Amygdala (tissue), 56 donors: ENCODE measurements at regions not wholly inside any gene's neighbourhood (a gene's known extent, or its start where the extent isn't known, plus 50 kb on each side); places are given as distances from the start of the nearest gene placed in this dataset.
"Not testable (repeated sequence)": the region's sequence is repeated elsewhere in the genome, so short reads cannot be mapped to it uniquely, and the experiment has no call there.

Experiments used
- DNase-seq, 56 donors: peaks; one replicate each; lab custom pipeline; 2025; lab: John Stamatoyannopoulos, UW

GRCh38 chr7:46100521-46100920, 179.4 kb upstream of the IGFBP3 start:
- DNase-seq: no peak

- no peak for DNase-seq
Observed at GRCh38 chr7:46099076-46099475, 178.0 kb upstream of the IGFBP3 start.

- no peak for DNase-seq
Observed at GRCh38 chr7:46091071-46091470, 170.0 kb upstream of the IGFBP3 start.

GRCh38 chr7:46089281-46089680, 168.2 kb upstream of the IGFBP3 start:
- no peak for DNase-seq

- not testable (repeated sequence) for DNase-seq
Observed at GRCh38 chr7:46088486-46088885, 167.4 kb upstream of the IGFBP3 start.

- DNase-seq: no peak
Observed at GRCh38 chr7:46080595-46081159, 159.6 kb upstream of the IGFBP3 start.

DNA sequence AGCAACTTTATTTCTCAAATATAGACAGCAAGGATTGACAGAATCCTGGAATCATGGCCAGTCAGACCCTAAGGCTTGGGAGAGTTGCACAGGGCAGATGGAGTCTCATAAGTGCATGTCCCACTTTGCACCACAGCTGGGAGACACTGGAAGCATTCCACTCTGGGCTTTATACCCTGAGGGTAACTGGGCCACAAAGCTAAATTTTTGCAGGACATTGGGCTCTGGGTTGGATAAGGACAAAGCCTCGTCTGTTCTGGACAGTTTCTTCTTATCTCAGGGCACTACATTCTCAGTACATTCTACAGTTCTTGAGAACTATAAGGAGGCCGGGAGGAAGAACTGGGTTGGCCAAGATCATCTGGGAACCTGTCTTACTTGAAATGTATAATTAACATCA, 158.3 kb upstream of the IGFBP3 start:
- DNase-seq: no peak

- no peak for DNase-seq
Observed at GRCh38 chr7:46076527-46076926, 155.5 kb upstream of the IGFBP3 start.

GRCh38 chr7:46072722-46073121, 151.7 kb upstream of the IGFBP3 start:
- DNase-seq: no peak

DNA sequence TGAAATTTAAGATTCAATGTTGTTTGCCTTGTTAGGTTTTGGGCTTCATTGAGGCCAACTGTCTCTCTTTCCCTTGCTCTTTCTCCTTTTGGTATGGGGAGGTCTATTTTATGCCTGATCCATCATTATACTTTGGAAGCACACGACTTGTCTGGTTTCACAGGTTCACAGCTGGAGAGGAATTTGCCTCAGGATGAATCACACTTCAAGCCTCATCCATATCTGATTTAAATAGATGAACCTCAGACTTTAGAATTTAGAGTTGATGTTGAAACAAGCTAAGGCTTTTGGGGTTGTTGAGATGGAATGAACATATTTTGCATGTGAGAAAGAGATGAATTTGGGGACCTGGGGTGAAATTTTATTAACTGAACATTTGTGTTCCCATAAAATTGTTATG, 150.5 kb upstream of the IGFBP3 start:
- DNase-seq: no peak

DNA sequence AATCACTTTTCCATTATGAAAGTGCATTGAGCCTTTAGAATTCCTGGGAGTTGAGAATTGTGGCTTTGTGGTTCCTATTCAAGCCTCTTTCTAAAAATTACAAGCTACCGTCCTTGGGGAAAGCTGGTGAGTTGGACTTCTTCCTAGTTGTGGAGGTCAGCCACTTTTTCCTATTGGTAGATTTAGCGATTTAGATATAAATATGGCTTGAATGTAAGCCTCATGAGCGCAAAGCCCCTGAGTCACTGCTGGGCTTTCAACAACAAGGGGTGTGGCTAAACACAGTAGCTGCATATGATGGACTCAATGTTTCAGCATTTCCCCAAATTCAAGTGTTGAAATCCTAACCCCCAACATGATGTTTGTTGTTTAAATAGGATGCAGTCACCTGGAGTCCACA, 150.0 kb upstream of the IGFBP3 start:
- no peak for DNase-seq

- no peak for DNase-seq
Observed at GRCh38 chr7:46068159-46068558, 147.1 kb upstream of the IGFBP3 start.

DNA sequence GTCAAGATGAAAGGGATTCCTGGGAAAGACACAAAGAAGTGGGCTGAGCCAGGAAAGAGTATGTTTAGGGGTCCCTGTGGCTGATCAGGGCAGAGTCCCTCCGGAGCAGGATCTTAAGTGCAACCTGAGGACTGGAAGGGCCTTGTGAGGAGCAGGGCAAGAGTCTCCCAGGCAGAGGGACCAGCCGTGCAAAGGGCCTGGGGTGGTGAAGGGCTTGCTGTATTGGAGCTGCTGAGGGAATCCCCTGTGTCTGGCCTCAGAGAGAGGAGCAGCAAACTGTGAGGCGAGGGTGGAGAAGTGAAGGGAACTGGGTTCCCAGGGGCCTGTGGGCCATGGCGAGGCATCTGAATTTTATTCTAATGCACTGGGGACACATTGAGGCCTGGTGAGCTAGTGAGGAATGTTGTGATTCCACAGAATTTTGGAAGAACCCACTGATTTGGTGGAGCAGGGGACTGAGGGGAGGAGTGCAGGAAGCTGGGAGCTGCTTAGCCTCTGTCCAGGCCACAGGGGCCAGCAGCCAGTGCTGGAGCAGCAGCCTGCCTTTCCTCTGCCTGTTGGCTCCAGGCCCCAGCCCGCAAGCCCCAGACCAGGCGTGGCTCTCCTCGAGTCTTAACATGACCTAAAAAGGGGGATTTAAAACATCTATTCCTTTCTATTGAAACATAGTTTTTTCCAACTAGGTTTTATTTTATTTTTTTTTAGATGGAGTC, 138.4 kb upstream of the IGFBP3 start:
- DNase-seq: no peak

- no peak for DNase-seq
Observed at GRCh38 chr7:46058086-46058823, 137.2 kb upstream of the IGFBP3 start.

DNA sequence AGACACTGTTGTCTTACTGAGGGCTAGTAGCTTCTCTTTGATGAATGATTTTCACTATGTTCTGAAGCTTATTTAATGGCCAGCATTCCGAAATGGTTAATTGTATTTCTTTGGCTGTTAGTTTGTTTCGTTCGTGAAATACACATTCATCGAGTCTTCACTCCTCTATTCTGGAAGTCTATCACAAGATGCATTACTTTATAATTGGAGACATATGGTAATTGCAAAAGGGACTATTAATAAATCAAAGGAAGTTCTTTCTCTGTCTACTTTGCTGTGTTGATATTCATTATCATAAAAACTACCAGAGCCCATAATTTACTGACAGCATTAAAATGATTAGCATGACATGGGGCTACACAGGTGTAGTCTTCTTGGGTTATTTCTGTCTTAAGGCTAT, 133.8 kb upstream of the IGFBP3 start:
- DNase-seq: no peak

DNA sequence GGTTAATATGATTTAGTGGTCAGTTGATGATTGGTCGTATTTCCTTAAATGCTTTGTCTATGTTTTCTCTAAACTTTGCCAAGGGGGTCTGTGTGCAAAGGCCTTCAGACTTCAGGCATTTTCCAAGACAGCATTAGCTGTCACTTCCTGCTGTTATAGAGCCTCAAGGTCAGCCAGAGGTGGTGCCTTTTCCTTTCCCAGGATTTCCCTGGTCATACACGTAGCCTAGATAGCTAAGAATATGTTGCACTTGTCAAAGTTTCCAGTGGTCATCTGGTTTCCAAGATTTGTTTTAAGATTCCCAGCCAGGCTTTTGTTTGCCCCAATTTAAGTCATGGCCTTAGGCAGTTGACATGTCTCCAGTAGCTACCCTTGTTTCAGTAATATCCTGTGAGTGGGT, 133.2 kb upstream of the IGFBP3 start:
- no peak for DNase-seq

GRCh38 chr7:46047581-46047980, 126.5 kb upstream of the IGFBP3 start:
- no peak for DNase-seq

GRCh38 chr7:46043338-46043737, 122.3 kb upstream of the IGFBP3 start:
- not testable (repeated sequence) for DNase-seq

GRCh38 chr7:46039813-46040212, 118.7 kb upstream of the IGFBP3 start:
- not testable (repeated sequence) for DNase-seq

- DNase-seq: no peak
Observed at GRCh38 chr7:46035166-46035565, 114.1 kb upstream of the IGFBP3 start.

DNA sequence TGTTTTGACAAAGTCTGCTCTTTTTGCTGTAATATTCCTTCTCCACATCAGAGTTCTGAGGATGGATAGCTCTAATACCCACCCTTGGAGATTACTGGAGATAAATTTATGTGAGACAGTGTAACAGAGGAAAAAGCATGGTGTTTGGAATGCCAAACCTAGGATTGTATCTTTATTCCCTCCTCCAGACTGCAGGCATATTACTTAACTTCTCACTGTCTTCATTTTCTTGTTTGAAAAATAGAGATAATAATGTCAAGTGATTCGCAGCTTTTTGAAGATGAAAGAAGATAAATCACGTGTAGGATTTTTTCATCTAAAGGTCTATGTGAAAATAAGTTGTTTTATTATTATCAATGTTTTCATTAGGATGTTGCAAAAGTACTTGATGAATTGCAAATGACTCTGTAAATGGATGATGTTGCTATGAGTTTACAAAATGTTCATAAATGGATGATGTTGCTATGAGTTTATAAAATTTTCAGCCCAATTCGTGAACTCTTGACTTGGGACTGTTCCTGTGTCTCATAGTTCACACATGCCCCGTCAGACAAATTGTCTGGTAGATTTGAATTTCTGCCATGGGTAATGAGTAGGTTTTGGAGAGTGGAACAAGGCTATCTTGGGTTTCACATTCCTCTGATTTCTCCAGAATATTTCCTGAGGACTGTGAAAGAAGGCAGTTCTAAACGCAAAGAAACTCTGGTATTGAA, 113.1 kb upstream of the IGFBP3 start:
- DNase-seq: no peak
